H1 (cell line): ENCODE measurements at regions not wholly inside any gene's neighbourhood (a gene's known extent, or its start where the extent isn't known, plus 50 kb on each side); places are given as distances from the start of the nearest gene placed in this dataset.

Experiments
- RFX5 ChIP-seq: IDR thresholded peaks from 2 replicates; pipeline ENCODE4 v1.6.1; 2011; ENCODE audit warnings: low read depth, low read length, improper control_type of control experiment, borderline replicate concordance
- TF ChIP-seq, protein P1 (sequence below): IDR thresholded peaks from 2 replicates; pipeline ENCODE4 v1.6.1; 2011; ENCODE audit warnings: low read length, improper control_type of control experiment

DNA sequence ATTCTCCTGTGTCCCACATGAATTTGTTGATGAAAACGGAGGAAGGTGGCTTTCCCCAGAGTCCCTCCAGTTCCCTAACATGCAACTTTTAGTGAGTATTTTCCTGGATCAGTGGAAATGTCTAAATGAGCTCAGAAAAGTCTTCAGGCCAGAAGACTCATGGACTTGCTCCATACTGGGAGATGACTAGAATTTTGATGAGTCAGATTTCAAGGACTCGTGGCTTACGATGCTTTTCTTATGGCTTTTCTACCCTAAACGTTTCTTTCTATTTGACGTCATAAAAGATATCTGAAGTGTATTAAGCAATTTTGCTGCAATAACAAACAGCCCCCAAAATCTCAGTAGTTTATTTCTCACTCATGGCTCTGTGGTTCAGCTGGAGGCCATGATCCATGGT lies 397.6 kb downstream of the FBXO15 start (continued):
- TF ChIP-seq, protein P1, sequence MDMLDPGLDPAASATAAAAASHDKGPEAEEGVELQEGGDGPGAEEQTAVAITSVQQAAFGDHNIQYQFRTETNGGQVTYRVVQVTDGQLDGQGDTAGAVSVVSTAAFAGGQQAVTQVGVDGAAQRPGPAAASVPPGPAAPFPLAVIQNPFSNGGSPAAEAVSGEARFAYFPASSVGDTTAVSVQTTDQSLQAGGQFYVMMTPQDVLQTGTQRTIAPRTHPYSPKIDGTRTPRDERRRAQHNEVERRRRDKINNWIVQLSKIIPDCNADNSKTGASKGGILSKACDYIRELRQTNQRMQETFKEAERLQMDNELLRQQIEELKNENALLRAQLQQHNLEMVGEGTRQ: no peak
- TF ChIP-seq RFX5: no peak
- TF ChIP-seq, all 59 proteins: peak for 0
